ENCODE measurements at regions not wholly inside any gene's neighbourhood (a gene's known extent, or its start where the extent isn't known, plus 50 kb on each side); places are given as distances from the start of the nearest gene placed in this dataset.
"Not testable (repeated sequence)": the region's sequence is repeated elsewhere in the genome, so short reads cannot be mapped to it uniquely, and the experiment has no call there.

DNA sequence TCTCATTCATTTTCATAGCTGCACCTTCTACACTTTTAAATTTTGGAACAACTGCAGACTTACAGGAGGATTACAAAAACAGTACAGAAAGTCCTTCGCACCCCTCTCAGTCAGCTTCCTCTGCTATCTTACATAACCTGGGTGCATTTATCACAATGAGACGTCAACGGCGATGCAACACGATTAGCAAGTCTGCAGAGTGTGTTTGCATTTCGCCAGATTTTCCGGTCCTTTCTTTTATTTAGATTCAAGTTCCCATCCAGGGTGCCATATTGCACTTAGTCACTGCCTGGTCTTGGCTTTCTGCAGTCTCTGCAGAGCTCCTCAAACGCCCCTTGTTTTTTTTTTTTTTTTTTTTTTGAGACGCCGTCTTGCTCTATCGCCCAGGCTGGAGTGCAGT lies 85.9 kb downstream of the ASMT start:
- no peak for DNase-seq

DNA sequence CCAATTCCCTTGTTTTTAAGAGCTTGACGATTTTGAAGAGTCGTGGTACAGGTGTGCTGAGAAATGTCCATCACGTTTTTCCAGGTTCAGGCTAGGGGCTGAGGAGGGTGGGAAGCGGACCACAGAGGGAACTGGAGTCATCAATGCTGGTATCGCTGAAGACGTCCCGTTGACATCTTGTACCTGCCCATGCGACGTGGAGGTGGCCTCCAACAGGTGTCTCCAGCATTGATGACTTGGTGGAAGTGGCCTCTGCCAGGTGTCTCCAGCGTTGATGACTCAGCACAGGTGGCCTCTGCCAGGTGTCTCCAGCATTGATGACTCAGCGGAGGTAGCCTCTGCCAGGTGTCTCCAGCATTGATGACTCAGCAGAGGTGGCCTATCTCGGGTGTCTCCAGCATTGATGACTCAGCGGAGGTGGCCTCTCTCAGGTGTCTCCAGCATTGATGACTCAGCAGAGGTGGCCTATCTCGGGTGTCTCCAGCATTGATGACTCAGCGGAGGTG lies 86.6 kb downstream of the ASMT start:
- DNase-seq = not testable (repeated sequence)

DNA sequence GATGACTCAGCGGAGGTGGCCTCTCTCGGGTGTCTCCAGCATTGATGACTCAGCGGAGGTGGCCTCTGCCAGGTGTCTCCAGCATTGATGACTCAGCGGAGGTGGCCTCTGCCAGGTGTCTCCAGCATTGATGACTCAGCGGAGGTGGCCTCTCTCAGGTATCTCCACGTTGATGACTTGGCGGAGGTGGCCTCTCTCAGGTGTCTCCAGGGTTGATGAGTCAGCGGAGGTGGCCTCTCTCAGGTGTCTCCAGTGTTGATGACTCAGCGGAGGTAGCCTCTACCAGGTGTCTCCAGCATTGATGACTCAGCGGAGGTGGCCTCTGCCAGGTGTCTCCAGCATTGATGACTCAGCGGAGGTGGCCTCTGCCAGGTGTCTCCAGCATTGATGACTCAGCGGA lies 87.3 kb downstream of the ASMT start:
- DNase-seq = not testable (repeated sequence)

DNA sequence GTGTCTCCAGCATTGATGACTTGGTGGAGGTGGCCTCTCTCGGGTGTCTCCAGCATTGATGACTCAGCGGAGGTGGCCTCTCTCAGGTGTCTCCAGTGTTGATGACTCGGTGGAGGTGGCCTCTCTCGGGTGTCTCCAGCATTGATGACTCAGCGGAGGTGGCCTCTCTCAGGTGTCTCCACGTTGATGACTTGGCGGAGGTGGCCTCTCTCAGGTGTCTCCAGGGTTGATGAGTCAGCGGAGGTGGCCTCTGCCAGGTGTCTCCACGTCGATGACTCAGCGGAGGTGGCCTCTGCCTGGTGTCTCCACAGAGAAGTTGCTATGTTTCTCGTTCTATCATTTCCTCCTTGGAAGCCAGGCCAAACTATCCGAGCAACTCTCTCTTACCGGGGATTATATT lies 87.7 kb downstream of the ASMT start:
- DNase-seq = peak; percentile 5

DNA sequence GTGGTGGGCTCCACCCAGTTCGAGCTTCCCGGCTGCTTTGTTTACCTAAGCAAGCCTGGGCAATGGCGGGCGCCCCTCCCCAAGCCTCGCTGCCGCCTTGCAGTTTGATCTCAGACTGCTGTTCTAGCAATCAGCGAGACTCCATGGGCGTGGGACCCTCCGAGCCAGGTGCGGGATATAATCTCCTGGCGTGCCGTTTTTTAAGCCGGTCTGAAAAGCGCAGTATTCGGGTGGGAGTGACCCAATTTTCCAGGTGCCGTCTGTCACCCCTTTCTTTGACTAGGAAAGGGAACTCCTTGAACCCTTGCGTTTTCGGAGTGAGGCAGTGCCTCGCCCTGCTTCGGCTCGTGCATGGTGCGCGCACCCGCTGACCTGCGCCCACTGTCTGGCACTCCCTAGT lies 94.4 kb downstream of the ASMT start:
- not testable (repeated sequence) for DNase-seq

DNA sequence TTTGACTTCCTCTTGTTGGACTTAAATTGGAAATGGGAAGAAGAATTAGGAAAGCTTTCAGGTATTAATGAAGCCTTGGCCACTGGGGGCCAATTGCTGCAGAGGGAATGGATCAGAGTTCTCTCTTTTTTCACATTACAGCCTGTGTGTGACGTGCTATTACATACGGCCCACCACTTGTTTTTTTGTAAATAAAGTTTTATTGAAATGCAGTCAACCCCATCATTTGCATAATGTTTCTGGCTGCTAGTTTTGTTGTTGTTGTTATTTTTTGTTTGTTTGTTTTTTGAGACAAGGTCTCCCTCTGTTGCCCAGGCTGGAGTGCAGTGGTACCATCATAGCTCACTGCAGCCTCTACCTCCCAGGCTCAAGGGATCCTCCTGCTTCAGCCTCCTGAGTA lies 98.4 kb downstream of the ASMT start:
- DNase-seq = no peak

DNA sequence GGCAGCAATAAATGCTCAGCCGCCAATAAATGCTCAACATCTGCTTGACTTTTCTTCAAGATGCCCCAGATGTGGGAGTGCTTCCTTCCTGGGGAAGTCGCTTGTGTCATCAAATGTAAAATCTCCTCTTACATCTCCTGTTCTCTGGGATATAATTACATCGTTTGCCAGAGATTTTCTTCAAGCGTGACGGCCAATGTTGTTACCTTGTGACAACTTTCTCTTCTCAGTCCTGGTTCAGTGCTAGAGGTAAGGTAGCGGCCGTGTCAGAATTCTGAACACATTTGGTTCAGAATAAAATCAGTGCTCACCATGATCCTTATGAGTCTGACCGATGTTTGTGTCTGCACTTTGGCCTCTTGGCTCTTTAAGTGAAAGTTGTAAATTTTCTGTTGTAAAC lies 102.5 kb downstream of the ASMT start:
- DNase-seq = no peak

DNA sequence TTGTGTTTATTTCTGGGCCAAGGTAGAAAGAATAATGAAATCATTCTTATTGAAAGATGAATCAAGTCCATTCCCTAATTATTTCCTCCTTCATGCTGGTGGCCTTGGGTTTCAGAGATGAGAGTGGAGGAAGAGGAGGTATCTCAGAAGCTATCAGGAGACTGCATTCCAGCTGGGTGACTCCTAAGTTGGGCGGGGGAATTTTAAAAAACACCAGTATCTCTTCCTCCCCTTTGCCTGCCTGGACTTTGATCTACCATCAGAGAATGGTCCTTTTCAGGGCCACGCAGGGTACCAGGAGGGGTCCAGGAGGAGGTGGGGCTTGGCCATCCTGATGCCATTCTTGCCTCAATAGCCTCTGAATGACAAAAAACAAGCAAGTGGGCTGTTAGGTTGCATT lies 104.4 kb downstream of the ASMT start:
- no peak for DNase-seq

DNA sequence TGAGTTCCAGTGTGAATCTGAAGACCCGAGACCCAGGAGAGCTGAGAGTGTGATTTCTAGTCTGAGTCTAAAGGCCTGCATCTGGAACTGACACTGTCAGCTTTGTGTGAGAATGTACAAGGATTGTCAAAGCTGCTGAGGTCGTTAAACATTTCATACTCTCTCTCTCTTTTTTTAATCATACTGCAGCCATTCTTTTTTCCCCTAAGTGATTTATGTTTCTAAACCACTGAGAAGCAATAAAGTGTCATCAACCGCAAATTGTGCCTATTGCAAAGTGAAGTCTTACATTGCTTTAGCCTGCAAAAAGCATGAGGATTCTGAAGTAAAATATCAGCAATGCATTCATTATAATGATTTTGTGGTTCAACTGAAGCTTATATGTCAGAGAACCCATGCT lies 106.0 kb downstream of the ASMT start:
- no peak for DNase-seq

DNA sequence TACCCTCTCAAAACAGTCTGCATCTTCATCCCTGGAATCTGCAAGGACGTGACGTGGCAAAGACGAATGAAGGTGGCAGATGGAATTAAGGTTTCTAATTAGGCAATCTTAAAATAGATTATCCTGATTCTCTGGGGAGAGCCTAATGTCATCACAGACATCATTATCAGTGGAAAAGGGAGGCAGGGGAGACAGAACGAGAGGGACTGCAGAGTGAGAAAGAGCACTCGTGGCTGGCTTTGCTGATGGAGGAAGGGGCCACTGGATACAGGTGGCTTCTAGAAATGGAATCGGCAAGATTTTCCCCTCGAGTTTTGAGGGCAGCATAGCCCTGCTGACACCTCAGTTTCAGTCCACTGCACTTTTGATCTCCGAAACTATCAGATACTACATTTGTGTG lies 110.6 kb downstream of the ASMT start:
- DNase-seq = no peak

DNA sequence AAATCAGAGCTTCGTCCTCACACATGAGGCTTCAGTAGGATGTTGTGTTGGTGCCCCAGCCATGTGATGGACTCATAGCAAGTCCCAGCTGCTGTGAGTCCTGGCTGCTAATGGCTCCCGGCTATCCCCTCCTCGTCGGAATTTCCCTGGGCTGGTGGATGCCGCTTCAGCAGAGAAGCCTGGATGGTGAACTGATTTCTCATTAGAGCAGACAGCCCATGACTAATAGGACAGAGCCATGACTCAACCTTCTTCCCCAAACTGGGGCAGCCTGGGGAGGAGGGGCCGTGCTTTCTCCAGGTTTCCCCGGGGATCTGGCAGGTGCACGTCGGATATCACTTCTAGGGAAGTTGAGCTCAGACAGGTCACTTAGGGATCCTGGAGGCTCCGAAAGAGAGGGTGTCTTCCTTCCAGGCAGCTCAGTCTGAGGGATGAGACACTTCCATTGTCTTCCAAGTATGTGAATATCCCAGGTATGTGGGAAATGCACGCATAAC lies 112.7 kb downstream of the ASMT start:
- no peak for DNase-seq

DNA sequence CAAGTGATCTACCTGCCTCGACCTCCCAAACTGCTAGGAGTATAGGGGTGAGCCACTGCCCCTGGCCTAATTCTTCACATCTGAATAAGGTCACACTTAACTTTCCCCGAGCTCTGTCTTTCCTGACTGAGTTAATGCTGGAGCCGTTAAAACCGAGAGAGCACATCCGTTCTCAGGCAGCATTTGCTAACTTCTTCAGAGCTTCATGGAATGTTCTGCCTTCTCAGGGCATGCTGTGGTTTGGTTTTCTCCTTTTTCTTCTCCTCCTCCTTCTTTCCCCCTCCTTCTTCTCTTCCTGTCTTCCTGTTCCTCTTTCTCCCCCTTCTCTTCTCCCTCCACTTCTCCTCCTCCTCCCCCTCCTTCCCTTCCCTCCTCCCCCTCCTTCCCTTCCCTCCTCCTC lies 119.9 kb downstream of the ASMT start:
- DNase-seq = no peak

DNA sequence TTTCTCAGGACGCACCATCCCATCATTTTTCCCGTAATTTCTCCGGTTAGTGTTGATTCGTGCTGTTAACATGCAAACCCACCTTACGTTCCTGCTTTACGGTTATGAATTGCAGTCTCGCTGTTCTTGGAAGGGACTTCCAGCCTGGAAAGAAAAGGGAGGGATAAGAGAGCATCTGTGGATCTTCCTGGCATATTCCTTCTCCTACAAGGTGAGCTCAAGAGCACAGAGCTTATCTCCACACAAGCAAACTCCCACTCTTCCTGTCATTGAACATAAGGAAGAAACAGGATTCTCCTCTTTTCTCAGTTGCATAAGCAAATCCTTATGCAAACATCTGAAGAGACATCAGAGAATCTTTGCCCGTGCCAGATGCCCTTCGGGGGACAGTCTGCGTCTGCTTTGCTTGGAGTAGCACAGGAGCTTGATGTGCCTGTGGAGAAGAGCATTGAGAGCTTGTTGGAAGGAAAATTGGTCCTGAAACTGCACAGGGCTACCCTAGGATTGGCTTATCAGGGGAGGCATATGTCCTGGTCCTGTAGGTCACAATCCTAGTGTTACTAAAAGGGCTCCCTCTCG lies 127.0 kb downstream of the ASMT start:
- no peak for DNase-seq

DNA sequence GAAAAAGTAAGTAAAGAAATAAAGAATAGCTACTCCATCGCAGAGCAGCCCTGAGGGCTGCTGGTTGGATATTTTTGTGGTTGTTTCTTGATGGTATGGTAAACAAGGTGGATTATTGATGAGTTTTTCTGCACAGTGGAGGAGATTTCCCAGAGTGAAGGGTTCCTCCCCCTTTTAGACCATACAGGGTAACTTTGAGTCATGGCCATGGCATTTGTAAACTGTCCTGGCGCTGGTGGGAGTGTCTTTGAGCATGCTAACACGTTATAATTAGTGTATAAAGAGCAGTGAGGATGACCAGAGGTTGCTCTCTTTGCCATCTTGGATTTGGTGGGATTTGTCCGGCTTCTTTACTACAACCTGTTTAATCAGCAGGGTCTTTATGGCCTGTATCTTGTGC lies 128.2 kb downstream of the ASMT start:
- DNase-seq = no peak

DNA sequence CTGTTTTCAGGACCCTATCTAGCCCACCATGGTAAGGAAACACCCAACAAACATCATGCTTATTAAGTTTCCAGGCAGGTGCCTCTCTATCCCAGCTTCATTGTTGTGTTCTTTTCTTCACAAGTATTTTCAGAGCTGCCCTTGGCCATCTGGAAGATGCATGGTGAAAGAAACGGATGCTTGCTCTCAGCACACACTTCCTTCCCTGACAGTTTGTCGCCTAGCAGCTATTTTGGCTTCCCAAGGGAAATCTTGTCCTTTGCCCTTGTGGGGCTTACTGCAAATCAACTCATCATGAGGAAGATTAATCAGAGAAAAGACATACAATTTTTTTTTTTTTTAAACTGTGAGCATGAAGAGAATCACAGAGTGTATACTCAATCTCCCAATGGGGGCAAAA lies 128.8 kb downstream of the ASMT start:
- no peak for DNase-seq

DNA sequence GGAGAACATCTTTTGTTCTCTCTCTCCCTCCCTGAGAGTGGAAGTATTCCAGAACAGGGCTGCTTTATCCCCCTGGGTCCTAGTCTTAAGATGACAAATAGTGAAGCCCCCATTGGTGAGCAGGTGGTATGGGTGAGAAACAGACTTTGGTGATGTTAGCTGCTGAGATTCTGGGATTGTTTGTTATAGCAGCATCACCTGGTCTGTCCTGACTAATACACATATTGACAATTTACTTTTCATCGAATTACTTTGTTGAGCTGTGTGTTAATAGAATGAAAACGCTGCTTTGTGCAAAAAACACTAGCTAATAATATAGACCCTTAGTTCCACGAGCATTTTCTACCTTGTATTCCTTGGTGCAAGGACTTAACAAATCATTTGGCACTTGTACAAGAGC lies 133.5 kb downstream of the ASMT start:
- DNase-seq = no peak

DNA sequence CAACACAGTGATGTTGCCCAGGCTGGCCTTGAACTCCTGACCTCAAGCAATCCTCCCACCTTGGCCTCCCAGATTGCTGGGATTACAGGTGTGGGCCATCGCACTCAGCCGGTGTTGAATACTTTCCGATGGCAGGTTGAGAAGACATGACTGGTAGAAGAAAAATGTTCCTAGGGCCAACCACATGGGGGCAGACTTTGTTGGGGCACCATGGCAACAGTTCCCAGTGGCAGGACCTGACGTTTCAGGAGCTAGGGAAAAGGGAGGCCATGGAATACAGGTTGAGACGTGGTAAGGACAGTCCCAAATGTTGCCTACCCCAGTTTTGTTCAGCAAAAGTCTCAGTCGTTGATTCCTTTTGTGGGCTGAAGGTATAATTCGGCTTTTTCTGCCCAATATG lies 134.6 kb downstream of the ASMT start:
- no peak for DNase-seq

DNA sequence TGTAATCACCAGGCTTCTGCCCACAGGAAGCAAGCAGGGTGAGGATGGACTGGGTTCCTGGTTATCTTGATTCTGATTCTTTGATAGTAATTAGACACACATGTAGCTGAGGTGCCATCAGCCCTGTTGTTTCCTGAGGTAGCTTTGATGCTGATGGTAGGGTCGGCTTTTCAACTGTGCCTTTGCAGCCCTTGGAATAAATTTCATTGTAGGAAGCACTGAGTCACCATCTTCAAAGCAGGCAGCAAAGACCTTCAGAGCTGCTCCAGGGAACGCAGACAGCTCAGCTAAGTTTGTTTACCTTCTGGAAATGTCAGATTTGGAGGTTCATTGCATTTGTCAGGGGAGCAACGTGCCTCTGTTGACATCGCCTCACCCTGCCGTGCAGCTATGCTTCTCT lies 135.4 kb downstream of the ASMT start:
- no peak for DNase-seq

DNA sequence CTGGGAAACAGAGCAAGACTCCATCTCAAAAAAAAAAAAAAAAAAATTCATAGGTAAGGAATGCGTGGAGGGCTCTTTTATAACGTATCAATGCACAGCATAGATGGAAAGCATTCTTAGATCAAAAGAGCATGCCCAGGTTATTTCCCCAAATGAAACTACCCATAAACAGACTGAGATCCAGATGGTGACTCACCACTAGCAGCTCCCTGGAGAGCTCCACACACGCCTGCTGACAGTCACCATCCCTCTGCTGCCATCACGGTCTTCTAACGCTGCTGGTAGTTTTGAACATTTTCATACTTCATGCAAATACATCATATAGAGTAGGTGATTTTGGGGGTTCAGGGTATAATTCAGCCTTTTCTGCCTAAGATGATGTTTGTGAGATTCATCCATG lies 136.9 kb downstream of the ASMT start:
- no peak for DNase-seq

DNA sequence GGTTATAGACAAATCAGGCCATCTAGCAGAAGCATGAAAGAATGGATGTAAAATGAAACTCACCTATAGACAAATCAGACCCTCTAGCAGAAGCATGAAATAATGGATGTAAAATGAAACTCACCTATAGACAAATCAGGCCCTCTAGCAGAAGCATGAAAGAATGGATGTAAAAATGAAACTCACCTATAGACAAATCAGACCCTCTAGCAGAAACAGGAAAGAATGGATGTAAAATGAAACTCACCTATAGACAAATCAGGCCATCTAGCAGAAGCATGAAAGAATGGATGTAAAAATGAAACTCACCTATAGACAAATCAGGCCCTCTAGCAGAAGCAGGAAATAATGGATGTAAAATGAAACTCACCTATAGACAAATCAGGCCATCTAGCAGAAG lies 137.9 kb downstream of the ASMT start:
- DNase-seq = not testable (repeated sequence)

DNA sequence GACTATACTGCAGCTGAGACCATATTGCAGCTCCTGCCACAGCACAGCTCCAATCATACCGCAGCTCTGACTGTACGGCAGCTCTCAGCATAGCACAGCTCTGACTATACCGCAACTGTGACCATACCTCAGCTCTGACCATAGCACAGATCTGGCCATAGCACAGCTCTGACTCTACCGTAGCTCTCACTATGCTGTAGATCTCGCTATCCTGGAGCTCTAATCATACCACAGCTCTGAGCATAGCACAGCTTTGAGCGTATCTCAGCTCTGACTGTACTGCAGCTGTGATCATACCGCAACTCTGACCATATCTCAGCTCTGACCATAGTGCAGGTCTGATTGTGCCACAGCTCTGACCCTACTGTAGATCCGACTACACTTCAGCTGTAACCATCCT lies 139.2 kb downstream of the ASMT start:
- no peak for DNase-seq

DNA sequence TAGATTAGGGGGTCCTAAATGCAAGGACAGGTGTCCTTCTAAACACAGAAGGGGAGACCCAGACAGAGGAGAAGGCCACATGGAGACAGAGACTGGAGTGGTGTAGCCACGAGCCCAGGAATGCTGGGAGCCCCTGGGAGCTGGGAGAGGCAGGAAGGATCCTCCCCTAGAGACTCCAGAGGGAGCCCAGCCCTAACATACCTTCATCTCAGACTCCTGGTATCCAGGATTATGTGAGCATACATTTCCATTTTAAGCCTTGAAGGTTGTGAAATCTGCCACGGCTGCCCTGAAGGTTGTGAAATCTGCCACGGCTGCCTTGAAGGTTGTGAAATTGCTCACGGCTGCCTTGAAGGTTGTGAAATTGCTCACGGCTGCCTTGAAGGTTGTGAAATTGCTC lies 148.4 kb downstream of the ASMT start:
- DNase-seq = no peak

DNA sequence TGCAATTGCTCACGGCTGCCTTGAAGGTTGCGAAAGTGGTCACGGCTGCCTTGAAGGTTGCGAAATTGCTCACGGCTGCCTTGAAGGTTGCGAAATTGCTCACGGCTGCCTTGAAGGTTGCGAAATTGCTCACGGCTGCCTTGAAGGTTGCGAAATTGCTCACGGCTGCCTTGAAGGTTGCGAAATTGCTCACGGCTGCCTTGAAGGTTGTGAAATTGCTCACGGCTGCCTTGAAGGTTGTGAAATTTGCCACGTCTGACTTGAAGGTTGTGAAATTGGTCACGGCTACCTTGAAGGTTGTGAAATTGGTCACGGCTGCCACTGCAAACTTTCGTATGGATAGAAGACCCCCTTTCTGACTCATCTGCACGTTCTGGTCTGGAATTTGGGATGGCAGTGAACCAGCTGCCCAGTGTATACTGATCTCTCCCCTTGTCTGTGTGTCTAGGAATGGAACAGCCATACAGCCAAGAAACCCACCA lies 150.1 kb downstream of the ASMT start:
- not testable (repeated sequence) for DNase-seq

DNA sequence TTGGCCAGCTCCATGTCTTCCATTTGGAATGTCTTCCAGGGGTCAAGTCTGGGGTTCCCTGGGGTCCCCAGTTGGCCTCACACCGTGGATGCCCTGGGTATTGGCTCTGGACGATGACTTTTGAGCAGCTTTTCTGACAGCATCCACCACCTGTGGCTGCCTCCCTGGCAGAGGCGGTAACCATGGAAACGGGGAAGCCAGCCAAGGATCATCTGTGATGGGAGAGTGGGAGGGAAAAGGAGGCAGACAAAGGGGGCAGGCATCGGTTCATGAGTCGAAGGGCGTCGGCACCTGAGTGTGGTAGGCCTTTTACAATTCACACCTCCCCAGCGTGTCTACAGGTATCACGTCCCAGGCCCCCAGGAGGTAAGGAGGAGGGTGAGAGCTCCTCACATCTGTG lies 152.2 kb downstream of the ASMT start:
- no peak for DNase-seq

DNA sequence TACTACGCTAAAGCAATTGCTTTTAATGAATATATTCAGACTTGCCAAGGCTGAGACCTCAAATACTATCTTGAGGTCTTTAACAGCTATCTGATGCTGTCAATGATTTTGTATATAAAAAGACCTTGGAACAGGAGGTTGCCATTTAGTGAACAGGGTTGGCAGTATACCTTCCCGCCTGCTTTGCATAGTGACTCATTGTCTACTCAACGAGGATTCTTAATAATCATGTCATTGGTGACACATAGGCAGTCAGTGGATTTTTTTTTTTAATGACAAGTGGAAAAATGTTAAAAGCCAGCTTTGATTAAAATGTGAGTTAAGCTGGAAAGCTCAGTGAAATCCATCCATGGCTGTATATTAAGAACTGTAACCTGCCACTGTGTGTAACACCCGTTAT lies 164.0 kb downstream of the ASMT start:
- no peak for DNase-seq

Measured in CD4-positive, alpha-beta T cell treated with Interleukin-4 for 4 hours (primary cell).